Stomach smooth muscle (tissue), 2 donors: ENCODE measurements at regions not wholly inside any gene's neighbourhood (a gene's known extent, or its start where the extent isn't known, plus 50 kb on each side); places are given as distances from the start of the nearest gene placed in this dataset.

Source experiments
- H3K27ac ChIP-seq: one replicate; pipeline ENCODE4 v1.7.0; 2013; ENCODE audit warnings: mild to moderate bottlenecking, low read length, inconsistent platforms
- H3K27me3 ChIP-seq, 2 donors: one replicate each; pipeline ENCODE4 v1.7.0; 2013; ENCODE audit warnings: low read length in 2 of 2; ENCODE audit not compliant: insufficient read depth in 2 of 2, control insufficient read depth in 1 of 2
- H3K36me3 ChIP-seq, 2 donors: one replicate each; pipeline ENCODE4 v1.7.0; 2013; ENCODE audit warnings: low read length in 2 of 2; ENCODE audit not compliant: control insufficient read depth in 2 of 2, insufficient read depth in 2 of 2
- H3K4me1 ChIP-seq: one replicate; pipeline ENCODE4 v1.7.0; 2013; ENCODE audit warnings: low read length; ENCODE audit not compliant: control insufficient read depth, insufficient read depth
- H3K4me3 ChIP-seq, 2 donors: one replicate each; pipeline ENCODE4 v1.7.0; 2013; ENCODE audit warnings: low read length in 2 of 2
- H3K9ac ChIP-seq, 2 donors: one replicate each; pipeline ENCODE4 v1.7.0; 2013; ENCODE audit warnings: low read length in 2 of 2, mild to moderate bottlenecking in 1 of 2
- H3K9me3 ChIP-seq, 2 donors: one replicate each; pipeline ENCODE4 v1.7.0; 2013; ENCODE audit warnings: low read length in 2 of 2; ENCODE audit not compliant: control insufficient read depth in 2 of 2
- donor health status: healthy.
- donor health status: Pancreatic carcinoma.

- H3K4me1 ChIP-seq, result no peaks in the 10 kb centered on the region
- H3K27ac ChIP-seq, result no peak overlapping the region
- H3K36me3 ChIP-seq, result no peaks in the 10 kb centered on the region
- H3K9me3 ChIP-seq, result no peaks in the 10 kb centered on the region
- H3K4me3 ChIP-seq, result no peak overlapping the region
- no peaks in the 10 kb centered on the region for H3K27me3 ChIP-seq
- H3K9ac ChIP-seq, result no peak overlapping the region
Measured at GRCh38 chr4:62872856-62873255, 1536.4 kb downstream of the TECRL start.

- no peak overlapping the region for H3K9ac ChIP-seq
Measured at GRCh38 chr4:62871078-62871477, 1538.2 kb downstream of the TECRL start.

GRCh38 chr4:62870451-62870850 is 1538.8 kb downstream of the TECRL start:
- no peak overlapping the region for H3K9ac ChIP-seq
- no peaks in the 10 kb centered on the region for H3K36me3 ChIP-seq
- H3K4me3 ChIP-seq, result no peak overlapping the region
- no peaks in the 10 kb centered on the region for H3K9me3 ChIP-seq
- no peaks in the 10 kb centered on the region for H3K4me1 ChIP-seq
- H3K27ac ChIP-seq, result no peak overlapping the region
- no peaks in the 10 kb centered on the region for H3K27me3 ChIP-seq

More at GRCh38 chr4:62871078-62871477, 1538.2 kb downstream of the TECRL start:
- Histone ChIP-seq H3K27ac (no peak overlapping the region), H3K9me3 (no peaks in the 10 kb centered on the region), H3K4me1 (no peaks in the 10 kb centered on the region), H3K4me3 (no peak overlapping the region), H3K27me3 (no peaks in the 10 kb centered on the region), H3K36me3 (no peaks in the 10 kb centered on the region)

GRCh38 chr4:62865261-62865660 is 1544.0 kb downstream of the TECRL start:
- no peaks in the 10 kb centered on the region for H3K4me1 ChIP-seq
- no peak overlapping the region for H3K4me3 ChIP-seq
- no peak overlapping the region for H3K9ac ChIP-seq
- no peaks in the 10 kb centered on the region for H3K36me3 ChIP-seq
- no peaks in the 10 kb centered on the region for H3K27me3 ChIP-seq
- H3K9me3 ChIP-seq, result no peaks in the 10 kb centered on the region
- H3K27ac ChIP-seq, result no peak overlapping the region

GRCh38 chr4:62849696-62850095 is 1559.6 kb downstream of the TECRL start:
- Histone ChIP-seq H3K9ac (no peak overlapping the region), H3K27me3 (no peaks in the 10 kb centered on the region), H3K4me1 (no peaks in the 10 kb centered on the region), H3K9me3 (no peaks in the 10 kb centered on the region), H3K36me3 (no peaks in the 10 kb centered on the region), H3K27ac (no peak overlapping the region), H3K4me3 (no peak overlapping the region)

GRCh38 chr4:62835631-62836030 is 1573.6 kb downstream of the TECRL start:
- Histone ChIP-seq H3K36me3 (no peaks in the 10 kb centered on the region), H3K27ac (no peak overlapping the region), H3K27me3 (no peaks in the 10 kb centered on the region), H3K9me3 (no peaks in the 10 kb centered on the region), H3K9ac (no peak overlapping the region), H3K4me1 (no peaks in the 10 kb centered on the region), H3K4me3 (no peak overlapping the region)

- no peaks in the 10 kb centered on the region for H3K4me1 ChIP-seq
- H3K4me3 ChIP-seq, result no peak overlapping the region
- H3K27ac ChIP-seq, result no peak overlapping the region
- H3K36me3 ChIP-seq, result no peaks in the 10 kb centered on the region
- no peak overlapping the region for H3K9ac ChIP-seq
- H3K27me3 ChIP-seq, result no peaks in the 10 kb centered on the region
- H3K9me3 ChIP-seq, result no peaks in the 10 kb centered on the region
Measured at GRCh38 chr4:62822306-62822705, 1586.9 kb downstream of the TECRL start.

GRCh38 chr4:62816566-62816965 is 1592.7 kb downstream of the TECRL start:
- Histone ChIP-seq H3K9ac (no peak overlapping the region), H3K4me1 (no peaks in the 10 kb centered on the region), H3K9me3 (no peaks in the 10 kb centered on the region), H3K36me3 (no peaks in the 10 kb centered on the region), H3K4me3 (no peak overlapping the region), H3K27me3 (no peaks in the 10 kb centered on the region), H3K27ac (no peak overlapping the region)

GRCh38 chr4:62814510-62815047 is 1594.7 kb downstream of the TECRL start:
- no peak overlapping the region for H3K4me3 ChIP-seq
- H3K27me3 ChIP-seq, result no peaks in the 10 kb centered on the region
- H3K9ac ChIP-seq, result no peak overlapping the region
- no peaks in the 10 kb centered on the region for H3K9me3 ChIP-seq
- H3K4me1 ChIP-seq, result no peaks in the 10 kb centered on the region
- H3K27ac ChIP-seq, result no peak overlapping the region
- no peaks in the 10 kb centered on the region for H3K36me3 ChIP-seq

- Histone ChIP-seq H3K4me1 (no peaks in the 10 kb centered on the region), H3K27ac (no peak overlapping the region), H3K9me3 (no peaks in the 10 kb centered on the region), H3K4me3 (no peak overlapping the region), H3K36me3 (no peaks in the 10 kb centered on the region), H3K9ac (no peak overlapping the region), H3K27me3 (no peaks in the 10 kb centered on the region)
Measured at GRCh38 chr4:62806816-62807215, 1602.4 kb downstream of the TECRL start.

- no peak overlapping the region for H3K27ac ChIP-seq
- no peaks in the 10 kb centered on the region for H3K36me3 ChIP-seq
- no peak overlapping the region for H3K4me3 ChIP-seq
- H3K4me1 ChIP-seq, result no peaks in the 10 kb centered on the region
- no peaks in the 10 kb centered on the region for H3K9me3 ChIP-seq
- no peaks in the 10 kb centered on the region for H3K27me3 ChIP-seq
- H3K9ac ChIP-seq, result no peak overlapping the region
Measured at GRCh38 chr4:62804075-62804474, 1603.9 kb downstream of the ADGRL3 start.
